Stimulated activated naive B cell treated with anti-CD40 and anti-IgM and Interleukin-4, amounts not matched to agents 10 μg/mL and 1 μg/mL and 100 μg/mL, for 72 hours (primary cell): ENCODE measurements at regions not wholly inside any gene's neighbourhood (a gene's known extent, or its start where the extent isn't known, plus 50 kb on each side); places are given as distances from the start of the nearest gene placed in this dataset.
A peak's percentile ranks its signal among the peaks of the same experiment; 100 is the strongest.
"Not testable (repeated sequence)": the region's sequence is repeated elsewhere in the genome, so short reads cannot be mapped to it uniquely, and the experiment has no call there.

Experiments
- ATAC-seq, 2 donors: fragments of 150-1000 bp; cut with Tn5 transposase; replicated peaks; 2 replicates each; pipeline ENCODE4 v1.10.0; 2021; ENCODE audit warnings: moderate library complexity in 1 of 2
- DNase-seq: peaks from one replicate; pipeline ENCODE4 v3.0.0; 2021
- H3K27ac Mint-ChIP-seq: one replicate; pipeline ENCODE4 v1.8.0; 2022; ENCODE audit warnings: mild to moderate bottlenecking, mixed read lengths
- H3K27me3 Mint-ChIP-seq, 2 donors: one replicate each; pipeline ENCODE4 v1.8.0; 2022; ENCODE audit warnings: mixed read lengths in 2 of 2
- H3K36me3 Mint-ChIP-seq, 2 donors: one replicate each; pipeline ENCODE4 v1.8.0; 2022; ENCODE audit warnings: mixed read lengths in 2 of 2, mild to moderate bottlenecking in 1 of 2
- H3K4me1 Mint-ChIP-seq, 2 donors: one replicate each; pipeline ENCODE4 v1.8.0; 2022; ENCODE audit warnings: mixed read lengths in 2 of 2, mild to moderate bottlenecking in 1 of 2
- H3K4me3 Mint-ChIP-seq, 2 donors: one replicate each; pipeline ENCODE4 v1.8.0; 2022; ENCODE audit warnings: mild to moderate bottlenecking in 2 of 2, mixed read lengths in 2 of 2, moderate library complexity in 1 of 2
- H3K9me3 Mint-ChIP-seq, 2 donors: one replicate each; pipeline ENCODE4 v1.8.0; 2022; ENCODE audit warnings: mixed read lengths in 2 of 2, mild to moderate bottlenecking in 1 of 2

DNA sequence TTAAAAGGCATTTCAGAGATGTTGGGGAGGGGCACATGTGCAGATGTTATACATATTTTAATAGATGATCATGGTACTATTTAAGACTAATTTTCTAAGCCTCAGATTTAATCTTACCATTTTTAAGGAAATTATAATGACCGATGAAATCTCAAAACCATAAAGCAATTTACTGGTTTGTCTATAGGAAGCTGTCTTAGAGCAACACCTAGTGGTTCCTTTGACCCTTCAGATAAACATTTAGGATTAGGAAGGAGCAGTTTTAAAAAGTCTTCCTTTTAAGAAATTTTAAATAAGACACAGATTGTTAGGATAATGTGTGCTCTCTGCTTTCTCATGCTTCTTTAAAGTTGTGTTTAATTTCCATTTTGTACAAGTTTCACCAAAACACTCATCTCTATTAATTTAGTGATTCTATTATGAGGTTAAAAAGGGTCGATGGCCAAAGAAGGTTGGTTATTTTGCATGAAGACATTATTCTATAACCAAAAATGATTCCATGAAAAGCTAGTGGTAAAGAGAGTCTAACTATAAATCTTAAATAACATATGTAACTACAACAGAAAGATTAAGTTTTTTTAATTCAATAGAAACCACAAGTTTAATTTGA is 376.4 kb downstream of the HACE1 start:
- H3K27me3 Mint-ChIP-seq = no peaks in the 10 kb centered on the region
- DNase-seq (no peak), ATAC-seq (no peak)
- H3K9me3 Mint-ChIP-seq = no peaks in the 10 kb centered on the region
- H3K36me3 Mint-ChIP-seq = no peaks in the 10 kb centered on the region
- no peaks in the 10 kb centered on the region for H3K4me1 Mint-ChIP-seq
- no peak overlapping the region for H3K27ac Mint-ChIP-seq
- H3K4me3 Mint-ChIP-seq = no peak overlapping the region

DNA sequence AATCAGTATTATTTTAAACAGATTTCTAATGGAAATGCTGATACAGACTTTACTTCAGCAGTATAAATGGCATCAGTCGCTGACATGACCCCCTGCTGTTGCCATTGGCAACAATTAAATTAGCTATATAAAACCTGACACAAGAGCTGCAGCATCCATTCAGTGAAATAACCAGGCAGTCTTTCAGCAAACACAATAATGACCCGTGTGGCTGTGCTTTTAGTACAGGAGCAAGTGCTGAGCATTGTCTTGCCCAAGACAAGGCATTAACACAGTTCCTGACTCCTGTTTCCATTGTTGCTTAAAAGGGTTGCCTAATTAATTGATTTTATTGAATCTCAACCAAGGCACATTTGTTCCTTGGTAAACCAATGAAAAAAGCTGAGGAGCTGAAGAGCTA is 382.1 kb downstream of the HACE1 start:
- Mint-ChIP-seq H3K27ac (no peak overlapping the region), H3K4me3 (no peak overlapping the region), H3K9me3 (no peaks in the 10 kb centered on the region), H3K27me3 (no peaks in the 10 kb centered on the region), H3K36me3 (no peaks in the 10 kb centered on the region), H3K4me1 (no peaks in the 10 kb centered on the region)
- DNase-seq = no peak
- ATAC-seq = no peak

DNA sequence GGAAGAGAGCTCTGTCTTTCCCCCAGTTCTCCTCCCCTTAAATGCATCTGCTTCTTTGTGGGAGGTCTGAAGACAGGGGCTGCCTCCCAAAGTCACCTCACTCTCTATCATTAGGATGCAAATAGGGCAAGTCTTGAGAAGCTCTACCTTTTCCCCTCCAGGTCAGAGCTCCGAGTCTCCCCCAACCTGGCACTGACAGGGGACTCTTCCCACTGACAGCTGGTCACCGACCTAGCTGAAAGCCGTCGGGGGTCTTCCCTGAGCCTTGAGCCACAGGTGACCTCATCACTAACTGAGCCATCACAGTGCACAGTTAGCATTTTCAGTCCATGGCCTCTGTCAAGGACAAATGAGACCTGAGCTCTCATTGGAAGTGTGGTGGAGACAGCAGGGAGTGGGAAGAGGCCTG is 386.7 kb downstream of the HACE1 start:
- no peaks in the 10 kb centered on the region for H3K36me3 Mint-ChIP-seq
- no peaks in the 10 kb centered on the region for H3K27me3 Mint-ChIP-seq
- no peak for ATAC-seq
- no peak for DNase-seq
- H3K4me3 Mint-ChIP-seq = no peak overlapping the region
- H3K4me1 Mint-ChIP-seq = no peaks in the 10 kb centered on the region
- no peaks in the 10 kb centered on the region for H3K9me3 Mint-ChIP-seq
- H3K27ac Mint-ChIP-seq = no peak overlapping the region

DNA sequence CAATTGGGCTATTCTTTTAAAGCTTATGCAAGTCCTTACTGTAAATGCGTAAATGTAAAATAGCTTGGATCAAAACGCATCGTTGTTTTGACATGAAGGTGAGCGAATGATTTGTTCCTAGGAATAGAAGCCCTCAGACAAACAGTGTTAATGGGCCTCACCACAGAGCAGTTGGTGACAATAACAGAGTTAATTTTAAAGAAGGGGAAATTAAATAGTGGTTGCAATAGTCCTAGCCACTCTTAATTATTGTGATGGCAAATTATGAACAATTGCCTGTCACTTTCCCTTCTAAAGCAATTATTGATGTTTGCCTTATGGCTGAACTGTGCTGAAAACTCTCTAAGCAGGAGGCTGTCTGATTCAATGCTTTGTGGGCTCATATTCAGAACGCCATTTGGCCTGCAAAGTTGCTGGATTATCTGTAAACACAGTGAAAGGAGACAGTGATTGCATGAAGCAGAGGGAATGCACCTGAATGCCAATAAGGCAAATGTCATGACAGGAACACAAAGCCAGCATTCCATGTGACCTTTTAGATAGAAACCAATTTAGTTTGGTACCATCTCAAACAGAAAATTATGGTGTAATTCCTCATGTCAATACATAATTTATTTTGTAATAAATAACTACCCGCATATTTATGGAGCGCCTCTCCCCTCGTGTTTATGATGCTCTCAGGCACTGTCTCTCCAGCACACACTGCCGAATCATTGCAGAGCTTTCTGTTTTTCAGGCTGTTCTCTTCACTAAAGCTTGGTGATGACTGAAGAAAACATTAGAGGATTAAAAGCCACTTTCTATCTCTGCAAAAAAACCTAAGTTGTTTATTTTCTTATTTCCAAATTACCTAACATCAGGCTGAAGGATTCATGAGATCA is 387.5 kb downstream of the HACE1 start:
- ATAC-seq (no peak), DNase-seq (no peak)
- Mint-ChIP-seq H3K27ac (no peak overlapping the region), H3K36me3 (no peaks in the 10 kb centered on the region), H3K9me3 (no peaks in the 10 kb centered on the region), H3K27me3 (no peaks in the 10 kb centered on the region), H3K4me1 (no peaks in the 10 kb centered on the region), H3K4me3 (no peak overlapping the region)

DNA sequence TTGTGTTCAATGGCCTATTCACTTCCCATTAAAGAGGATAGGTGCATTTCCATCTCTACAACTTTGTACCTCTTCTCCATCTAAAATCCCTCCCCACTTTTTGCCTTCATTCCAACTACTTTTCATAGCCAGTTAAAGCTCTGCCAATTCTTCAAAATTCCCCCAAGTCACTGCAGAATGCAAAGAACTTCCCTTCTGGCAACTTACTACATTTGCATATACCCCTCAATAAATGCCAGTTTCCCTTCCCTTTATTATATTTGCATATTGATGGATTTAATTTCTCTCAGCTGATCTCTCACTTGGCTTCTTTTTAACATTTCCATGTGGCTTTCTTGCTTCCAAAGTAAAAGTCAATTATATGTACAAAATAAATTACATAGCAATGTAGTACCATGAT is 393.4 kb downstream of the HACE1 start:
- Mint-ChIP-seq H3K9me3 (no peaks in the 10 kb centered on the region), H3K4me3 (no peak overlapping the region), H3K27ac (no peak overlapping the region), H3K4me1 (no peaks in the 10 kb centered on the region), H3K36me3 (no peaks in the 10 kb centered on the region), H3K27me3 (no peaks in the 10 kb centered on the region)
- no peak for ATAC-seq
- no peak for DNase-seq

DNA sequence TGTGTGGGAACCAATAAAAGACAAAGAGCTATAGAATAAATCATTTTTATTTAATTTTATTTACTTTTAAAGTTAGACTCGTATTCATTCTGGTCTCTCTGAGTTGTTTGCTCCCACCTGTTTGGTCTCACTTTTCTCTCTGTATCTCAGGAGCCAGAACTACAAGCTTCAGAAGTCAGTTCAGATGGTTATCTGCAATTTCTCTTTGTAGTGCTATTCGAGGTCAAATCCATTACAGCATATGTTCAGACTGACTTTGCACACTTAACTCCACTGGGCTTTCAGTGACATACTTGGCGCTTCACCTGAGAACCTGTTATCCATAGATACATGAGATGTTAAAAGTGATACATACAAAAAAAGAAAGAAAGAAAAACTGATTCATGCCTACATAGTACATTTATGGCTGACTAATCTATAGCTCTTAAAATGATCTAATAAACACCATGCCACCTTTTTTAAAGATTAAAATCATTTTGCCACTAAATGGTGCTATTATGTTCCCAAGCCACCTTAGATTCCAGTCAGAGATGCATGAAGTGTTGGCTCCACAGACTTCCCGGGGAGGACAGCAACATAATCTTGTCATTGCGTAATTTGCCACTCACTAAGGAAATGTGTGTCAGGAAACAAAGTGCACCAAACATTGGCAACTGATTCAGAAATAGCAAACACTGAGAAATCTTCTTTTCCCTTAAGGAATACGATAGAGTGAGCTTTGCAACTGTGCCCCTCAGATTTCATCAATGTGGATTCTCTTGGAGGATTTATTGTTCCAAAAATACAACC is 396.7 kb downstream of the HACE1 start:
- Mint-ChIP-seq H3K4me3 (no peak overlapping the region), H3K9me3 (no peaks in the 10 kb centered on the region), H3K27me3 (no peaks in the 10 kb centered on the region), H3K4me1 (no peaks in the 10 kb centered on the region), H3K36me3 (no peaks in the 10 kb centered on the region), H3K27ac (no peak overlapping the region)
- DNase-seq = no peak
- ATAC-seq = no peak

DNA sequence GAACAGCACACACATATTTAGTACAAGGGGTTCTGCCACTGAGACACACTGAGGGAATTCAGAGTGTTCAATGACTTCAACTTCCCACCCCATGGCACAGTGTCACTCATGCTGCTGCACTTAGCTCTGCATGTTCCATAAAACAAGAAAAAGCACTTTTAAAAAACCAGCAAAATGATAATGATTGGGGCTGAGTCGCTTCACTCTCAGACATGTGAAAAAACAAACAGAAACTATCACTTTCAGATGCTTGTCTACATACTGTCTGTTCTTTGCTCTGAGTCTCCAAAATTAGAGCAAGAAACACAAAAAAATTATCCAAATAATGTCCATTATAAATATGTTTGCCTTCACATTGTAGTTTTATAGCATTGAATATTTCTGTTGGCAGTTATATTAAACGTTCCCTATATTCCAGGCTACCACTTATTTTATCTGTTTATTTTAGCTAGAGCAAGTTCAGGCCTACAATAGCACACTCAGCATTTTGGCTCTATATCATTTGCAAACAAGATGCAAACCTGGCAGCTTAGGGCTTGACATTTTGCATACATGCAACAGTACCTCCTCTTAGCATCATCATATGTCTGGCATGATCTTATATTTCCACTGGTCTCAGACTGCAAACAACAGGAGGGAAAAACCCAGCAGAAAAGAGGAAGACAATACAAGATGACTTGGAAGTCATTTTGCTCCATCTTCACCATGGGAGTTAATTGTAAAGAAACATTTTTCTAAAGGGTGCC is 398.8 kb downstream of the HACE1 start:
- DNase-seq (no peak), ATAC-seq (peak; percentile 58 to 70)
- Mint-ChIP-seq H3K27me3 (no peaks in the 10 kb centered on the region), H3K4me1 (no peaks in the 10 kb centered on the region), H3K27ac (no peak overlapping the region), H3K36me3 (no peaks in the 10 kb centered on the region), H3K4me3 (no peak overlapping the region), H3K9me3 (no peaks in the 10 kb centered on the region)

DNA sequence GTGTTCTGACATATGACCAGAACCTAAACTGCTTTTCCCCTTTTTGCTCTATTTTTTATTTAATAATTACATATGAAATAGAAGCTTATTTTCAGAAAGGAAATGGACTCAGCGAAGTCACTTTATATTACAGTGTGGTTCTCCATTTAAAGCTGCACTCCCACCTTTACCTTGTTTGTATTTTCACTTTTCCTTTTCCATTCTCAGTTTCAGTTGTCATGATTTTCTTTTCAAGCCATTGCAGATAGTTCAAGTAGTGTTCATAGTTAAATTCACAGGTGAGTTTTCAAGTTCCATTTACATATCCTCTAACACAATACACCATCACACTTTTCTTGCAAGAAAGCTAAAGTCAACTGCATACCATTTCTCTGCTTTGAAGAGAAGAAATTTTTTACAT is 400.2 kb downstream of the HACE1 start:
- ATAC-seq (no peak), DNase-seq (no peak)
- no peaks in the 10 kb centered on the region for H3K9me3 Mint-ChIP-seq
- no peaks in the 10 kb centered on the region for H3K4me1 Mint-ChIP-seq
- no peaks in the 10 kb centered on the region for H3K36me3 Mint-ChIP-seq
- H3K4me3 Mint-ChIP-seq = no peak overlapping the region
- H3K27ac Mint-ChIP-seq = no peak overlapping the region
- no peaks in the 10 kb centered on the region for H3K27me3 Mint-ChIP-seq

DNA sequence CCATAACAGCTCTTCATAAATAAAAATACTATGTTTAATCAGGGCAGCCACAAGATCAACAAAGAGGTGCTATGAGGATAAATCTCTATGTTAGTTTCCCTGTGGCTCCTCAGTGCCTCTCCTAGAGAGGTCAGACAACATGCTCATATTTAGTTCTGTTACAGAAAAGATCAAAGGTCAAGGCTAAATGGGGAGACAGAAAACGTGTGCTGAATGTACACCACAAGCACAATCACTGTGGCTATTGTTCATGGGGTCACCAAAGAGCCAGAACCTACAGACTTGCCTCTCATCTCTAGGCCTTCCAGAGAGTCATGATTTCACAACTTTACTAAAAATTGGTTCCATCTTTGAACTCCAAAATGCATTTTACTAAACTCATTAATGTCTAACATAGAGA is 409.8 kb downstream of the HACE1 start:
- Mint-ChIP-seq H3K36me3 (no peaks in the 10 kb centered on the region), H3K9me3 (peaks cover 4 to 8% of the 10 kb centered on the region in 2 donors), H3K27ac (no peak overlapping the region), H3K27me3 (no peaks in the 10 kb centered on the region), H3K4me1 (no peaks in the 10 kb centered on the region), H3K4me3 (no peak overlapping the region)
- DNase-seq (no peak), ATAC-seq (no peak)

DNA sequence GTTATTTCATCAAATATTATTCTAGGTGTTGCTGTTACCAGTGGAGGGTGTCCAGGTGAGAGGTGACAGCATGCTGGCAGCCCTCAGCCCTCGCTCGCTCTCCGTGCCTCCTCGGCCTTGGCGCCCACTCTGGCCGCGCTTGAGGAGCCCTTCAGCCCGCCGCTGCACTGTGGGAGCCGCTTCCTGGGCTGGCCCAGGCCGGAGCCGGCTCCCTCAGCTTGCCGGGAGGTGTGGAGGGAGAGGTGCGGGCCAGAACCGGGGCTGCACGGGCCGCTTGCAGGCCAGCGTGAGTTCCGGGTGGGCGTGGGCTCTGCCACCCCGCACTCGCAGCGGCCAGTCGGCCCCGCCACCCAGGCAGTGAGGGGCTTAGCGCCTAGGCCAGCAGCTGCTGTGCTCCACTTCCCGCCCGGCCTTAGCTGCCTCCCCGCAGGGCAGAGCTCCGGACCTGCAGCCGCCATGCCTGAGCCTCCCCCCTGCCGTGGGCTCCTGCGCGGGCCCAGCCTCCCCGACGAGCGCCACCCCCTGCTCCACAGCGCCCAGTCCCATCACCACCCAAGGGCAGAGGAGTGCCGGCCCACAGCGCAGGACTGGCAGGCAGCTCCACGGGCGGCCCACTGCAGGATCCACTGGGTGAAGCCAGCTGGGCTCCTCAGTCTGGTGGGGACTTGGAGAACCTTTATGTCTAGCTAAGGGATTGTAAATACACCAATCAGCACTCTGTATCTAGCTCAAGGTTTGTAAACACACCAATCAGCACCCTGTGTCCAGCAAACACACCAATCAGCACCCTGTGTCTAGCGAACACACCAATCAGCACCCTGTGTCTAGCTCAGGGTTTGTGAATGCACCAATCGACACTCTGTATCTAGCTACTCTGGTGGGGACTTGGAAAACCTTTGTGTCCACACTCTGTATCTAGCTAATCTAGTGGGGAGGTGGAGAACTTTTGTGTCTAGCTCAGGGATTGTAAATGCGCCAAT is 413.3 kb downstream of the HACE1 start:
- not testable (repeated sequence) for H3K4me3 Mint-ChIP-seq, ATAC-seq, H3K27ac Mint-ChIP-seq, H3K36me3 Mint-ChIP-seq, H3K9me3 Mint-ChIP-seq, H3K4me1 Mint-ChIP-seq, H3K27me3 Mint-ChIP-seq, DNase-seq

DNA sequence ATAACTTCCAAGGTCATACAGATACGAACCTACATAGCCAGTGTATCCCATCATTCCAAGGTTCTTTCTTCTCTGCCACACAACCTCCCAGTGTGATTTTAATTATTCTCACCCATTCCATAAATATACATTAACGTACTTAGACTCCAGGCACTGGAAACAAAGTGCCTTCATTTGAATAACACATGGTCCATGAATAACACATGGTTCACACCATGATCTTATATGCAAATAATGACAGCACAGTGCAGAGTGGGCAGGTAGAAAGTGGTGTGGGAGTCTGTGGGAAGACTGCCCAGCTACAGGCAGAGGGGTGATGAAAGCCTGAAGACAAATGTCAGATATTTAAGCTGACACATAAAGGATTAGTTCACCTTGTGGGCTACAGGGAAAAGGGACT is 425.2 kb downstream of the HACE1 start:
- no peak overlapping the region for H3K4me3 Mint-ChIP-seq
- no peaks in the 10 kb centered on the region for H3K27me3 Mint-ChIP-seq
- ATAC-seq = no peak
- no peak overlapping the region for H3K27ac Mint-ChIP-seq
- no peaks in the 10 kb centered on the region for H3K36me3 Mint-ChIP-seq
- peaks cover 6 to 13% of the 10 kb centered on the region in 2 donors for H3K9me3 Mint-ChIP-seq
- no peaks in the 10 kb centered on the region for H3K4me1 Mint-ChIP-seq
- no peak for DNase-seq

DNA sequence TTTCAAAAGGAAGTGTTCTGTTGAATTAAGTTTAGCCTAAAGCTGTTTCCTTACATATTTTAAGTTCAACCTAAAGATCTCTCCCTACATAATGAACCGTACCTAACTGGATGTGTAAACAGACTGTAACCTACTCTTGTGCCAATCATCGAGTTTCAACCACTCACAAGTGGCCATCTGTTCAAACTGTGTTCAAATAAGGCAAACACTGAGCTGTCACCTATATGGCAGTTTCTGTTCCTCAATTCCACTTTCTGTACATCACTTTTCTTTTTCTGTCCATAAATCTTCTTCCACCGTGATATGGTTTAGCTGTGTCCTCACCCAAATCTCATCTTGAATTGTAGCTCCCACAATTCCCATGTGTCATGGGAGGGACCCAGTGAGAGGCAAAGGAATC is 428.6 kb downstream of the HACE1 start:
- H3K27me3 Mint-ChIP-seq = no peaks in the 10 kb centered on the region
- DNase-seq (no peak), ATAC-seq (no peak)
- H3K27ac Mint-ChIP-seq = no peak overlapping the region
- no peaks in the 10 kb centered on the region for H3K36me3 Mint-ChIP-seq
- peaks cover 6 to 14% of the 10 kb centered on the region in 2 donors for H3K9me3 Mint-ChIP-seq
- no peaks in the 10 kb centered on the region for H3K4me1 Mint-ChIP-seq
- no peak overlapping the region for H3K4me3 Mint-ChIP-seq

DNA sequence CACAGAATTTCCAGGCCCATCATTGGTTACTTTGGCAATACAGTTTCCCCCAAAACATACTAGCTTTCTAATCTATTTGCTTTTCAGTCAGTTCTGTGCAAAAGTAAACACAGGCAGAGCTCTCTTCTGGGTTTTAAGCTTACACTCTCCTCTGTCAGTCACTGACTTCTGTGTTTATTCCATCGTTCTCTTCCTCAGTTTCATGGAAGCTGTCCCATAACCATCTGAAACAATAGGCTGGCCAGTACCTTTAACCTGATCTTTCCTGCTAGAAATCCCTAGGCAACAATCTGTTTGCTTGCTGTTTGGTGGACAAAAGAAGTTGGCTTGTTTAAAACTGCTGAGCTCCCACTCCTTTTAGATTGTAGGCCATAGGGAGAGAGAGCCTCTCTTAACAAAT is 431.5 kb downstream of the HACE1 start:
- no peak overlapping the region for H3K4me3 Mint-ChIP-seq

More for the DNA sequence above, 431.5 kb downstream of the HACE1 start:
- Mint-ChIP-seq H3K4me1 (no peaks in the 10 kb centered on the region), H3K27me3 (no peaks in the 10 kb centered on the region), H3K36me3 (no peaks in the 10 kb centered on the region), H3K9me3 (peaks cover 14 to 26% of the 10 kb centered on the region in 2 donors), H3K27ac (no peak overlapping the region)
- DNase-seq (no peak), ATAC-seq (no peak)
